ENCODE measurements at regions not wholly inside any gene's neighbourhood (a gene's known extent, or its start where the extent isn't known, plus 50 kb on each side); places are given as distances from the start of the nearest gene placed in this dataset.

DNA sequence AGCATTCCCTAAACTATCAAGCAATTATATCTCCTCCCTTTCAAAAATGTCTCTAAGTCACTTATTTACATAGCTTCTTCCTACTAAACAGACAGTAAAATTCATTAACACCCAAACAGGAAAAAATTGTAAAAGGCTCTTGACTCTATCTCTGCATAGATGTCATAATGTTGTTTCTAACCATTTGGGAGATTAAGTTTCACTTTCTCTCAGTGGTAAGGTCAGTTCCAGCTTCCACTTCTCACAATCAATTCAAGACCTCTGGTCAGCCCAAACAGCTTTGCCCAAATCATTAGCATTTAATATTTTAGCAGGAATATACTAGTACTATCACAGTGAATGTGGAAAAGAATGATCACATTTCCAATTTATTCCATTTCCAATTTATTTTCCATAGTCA lies 374.3 kb upstream of the MC4R start:
- no peaks in the 10 kb centered on the region for H3K36me3 Mint-ChIP-seq
- intact Hi-C loops (cut with micrococcal nuclease) = no loop called here
- no peak overlapping the region for H3K27ac ChIP-seq (ENCODE audit: low read length)

DNA sequence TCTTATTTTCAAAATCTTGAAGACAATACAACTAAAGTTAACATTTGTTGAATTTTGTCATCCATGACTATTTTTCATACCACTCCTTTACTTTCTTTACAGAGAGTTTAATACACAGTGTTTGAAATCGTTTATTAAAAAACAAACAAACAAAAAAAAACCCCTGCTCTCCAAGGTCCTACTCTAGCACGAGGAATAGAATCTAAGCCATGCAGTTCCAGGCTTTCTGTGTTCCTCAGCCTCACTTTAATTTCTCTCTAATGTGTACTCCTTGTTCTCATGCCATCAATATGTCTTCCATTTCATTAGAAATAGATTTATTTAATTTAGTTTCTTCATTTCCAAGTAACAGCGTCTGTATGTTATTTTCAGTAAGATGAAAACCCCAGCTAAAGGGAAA lies 381.2 kb upstream of the MC4R start:
- H3K36me3 ChIP-seq (ENCODE audit: control insufficient read depth, insufficient read depth, low read length) = no peaks in the 10 kb centered on the region
- H3K27me3 Mint-ChIP-seq (ENCODE audit: low read depth in 2 of 2) = no peaks in the 10 kb centered on the region
- 25% methylated on average over 2 of the region's 3 CpGs for WGBS (ENCODE audit: insufficient coverage)
- H3K4me1 Mint-ChIP-seq = no peaks in the 10 kb centered on the region
- no peak for ATAC-seq
- TF ChIP-seq, protein P1, sequence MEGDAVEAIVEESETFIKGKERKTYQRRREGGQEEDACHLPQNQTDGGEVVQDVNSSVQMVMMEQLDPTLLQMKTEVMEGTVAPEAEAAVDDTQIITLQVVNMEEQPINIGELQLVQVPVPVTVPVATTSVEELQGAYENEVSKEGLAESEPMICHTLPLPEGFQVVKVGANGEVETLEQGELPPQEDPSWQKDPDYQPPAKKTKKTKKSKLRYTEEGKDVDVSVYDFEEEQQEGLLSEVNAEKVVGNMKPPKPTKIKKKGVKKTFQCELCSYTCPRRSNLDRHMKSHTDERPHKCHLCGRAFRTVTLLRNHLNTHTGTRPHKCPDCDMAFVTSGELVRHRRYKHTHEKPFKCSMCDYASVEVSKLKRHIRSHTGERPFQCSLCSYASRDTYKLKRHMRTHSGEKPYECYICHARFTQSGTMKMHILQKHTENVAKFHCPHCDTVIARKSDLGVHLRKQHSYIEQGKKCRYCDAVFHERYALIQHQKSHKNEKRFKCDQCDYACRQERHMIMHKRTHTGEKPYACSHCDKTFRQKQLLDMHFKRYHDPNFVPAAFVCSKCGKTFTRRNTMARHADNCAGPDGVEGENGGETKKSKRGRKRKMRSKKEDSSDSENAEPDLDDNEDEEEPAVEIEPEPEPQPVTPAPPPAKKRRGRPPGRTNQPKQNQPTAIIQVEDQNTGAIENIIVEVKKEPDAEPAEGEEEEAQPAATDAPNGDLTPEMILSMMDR (IDR thresholded peaks at IDR 0.05) = no peak
- H3K27ac ChIP-seq (ENCODE audit: low read length) = no peak overlapping the region
- peaks cover 2 to 7% of the 10 kb centered on the region in 2 donors for H3K9me3 Mint-ChIP-seq
- H3K4me1 ChIP-seq (ENCODE audit: control insufficient read depth, insufficient read depth, low read length) = no peaks in the 10 kb centered on the region
- H3K4me3 ChIP-seq (ENCODE audit: low read length) = no peak overlapping the region
- intact Hi-C loops (cut with micrococcal nuclease) = no loop called here
- no peaks in the 10 kb centered on the region for H3K27me3 ChIP-seq (ENCODE audit: control insufficient read depth, insufficient read depth, low read length)
- no peaks in the 10 kb centered on the region for H3K36me3 Mint-ChIP-seq
- H3K9me3 ChIP-seq (ENCODE audit: control insufficient read depth, insufficient read depth, low read length) = no peaks in the 10 kb centered on the region
- no peak overlapping the region for H3K27ac Mint-ChIP-seq
- DNase-seq = no peak
- H3K4me3 Mint-ChIP-seq = no peak overlapping the region

More for the DNA sequence above, 374.3 kb upstream of the MC4R start:
- Histone ChIP-seq H3K36me3 (ENCODE audit: control insufficient read depth, insufficient read depth, low read length) (no peaks in the 10 kb centered on the region), H3K4me3 (ENCODE audit: low read length) (no peak overlapping the region), H3K9me3 (ENCODE audit: control insufficient read depth, insufficient read depth, low read length) (no peaks in the 10 kb centered on the region), H3K27me3 (ENCODE audit: control insufficient read depth, insufficient read depth, low read length) (no peaks in the 10 kb centered on the region), H3K4me1 (ENCODE audit: control insufficient read depth, insufficient read depth, low read length) (no peaks in the 10 kb centered on the region)
- TF ChIP-seq, protein P1 (IDR thresholded peaks at IDR 0.05) = no peak
- Mint-ChIP-seq H3K9me3 (no peaks in the 10 kb centered on the region), H3K4me3 (no peak overlapping the region), H3K27ac (no peak overlapping the region), H3K27me3 (ENCODE audit: low read depth in 2 of 2) (no peaks in the 10 kb centered on the region), H3K4me1 (no peaks in the 10 kb centered on the region)
- DNase-seq = no peak
- no peak for ATAC-seq

DNA sequence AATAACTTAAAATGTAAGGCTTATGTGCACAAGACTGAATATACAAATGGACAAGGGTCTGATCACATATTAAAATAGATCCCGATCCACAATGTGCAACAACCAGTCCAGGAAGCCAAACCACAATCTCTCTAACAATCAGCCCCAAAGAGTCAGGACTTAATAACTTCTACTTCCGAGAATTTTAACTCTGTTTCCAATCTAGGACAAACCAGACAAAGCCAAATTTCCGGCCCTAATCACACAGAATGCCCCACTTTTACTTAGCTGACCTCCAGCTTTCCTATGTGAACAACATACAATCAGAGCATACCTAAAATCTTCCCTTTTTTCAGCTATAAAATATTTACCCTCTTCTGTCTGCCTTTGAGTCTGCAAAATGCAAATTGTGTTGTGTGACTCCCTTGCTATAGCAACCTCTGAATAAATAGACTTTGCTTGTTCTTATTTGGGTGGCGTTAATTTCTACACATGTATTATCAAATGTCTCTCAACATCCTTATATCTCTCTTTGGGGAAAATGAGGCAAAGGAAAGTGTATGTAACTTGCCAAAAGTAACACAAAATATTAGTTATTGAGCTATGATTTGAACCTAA lies 381.9 kb upstream of the MC4R start:
- no peak overlapping the region for H3K4me3 Mint-ChIP-seq
- Histone ChIP-seq H3K27ac (ENCODE audit: low read length) (no peak overlapping the region), H3K9me3 (ENCODE audit: control insufficient read depth, insufficient read depth, low read length) (no peaks in the 10 kb centered on the region), H3K36me3 (ENCODE audit: control insufficient read depth, insufficient read depth, low read length) (no peaks in the 10 kb centered on the region), H3K27me3 (ENCODE audit: control insufficient read depth, insufficient read depth, low read length) (no peaks in the 10 kb centered on the region), H3K4me1 (ENCODE audit: control insufficient read depth, insufficient read depth, low read length) (no peaks in the 10 kb centered on the region), H3K4me3 (ENCODE audit: low read length) (no peak overlapping the region)
- H3K27me3 Mint-ChIP-seq (ENCODE audit: low read depth in 2 of 2) = no peaks in the 10 kb centered on the region
- peaks cover 2 to 7% of the 10 kb centered on the region in 2 donors for H3K9me3 Mint-ChIP-seq
- intact Hi-C loops (cut with micrococcal nuclease) = no loop called here
- WGBS (ENCODE audit: insufficient coverage) = 2% methylated on average over 3 of the region's 4 CpGs
- no peak overlapping the region for H3K27ac Mint-ChIP-seq
- H3K4me1 Mint-ChIP-seq = no peaks in the 10 kb centered on the region
- ATAC-seq (no peak), DNase-seq (no peak)
- TF ChIP-seq, protein P1 (IDR thresholded peaks at IDR 0.05) = no peak
- no peaks in the 10 kb centered on the region for H3K36me3 Mint-ChIP-seq

DNA sequence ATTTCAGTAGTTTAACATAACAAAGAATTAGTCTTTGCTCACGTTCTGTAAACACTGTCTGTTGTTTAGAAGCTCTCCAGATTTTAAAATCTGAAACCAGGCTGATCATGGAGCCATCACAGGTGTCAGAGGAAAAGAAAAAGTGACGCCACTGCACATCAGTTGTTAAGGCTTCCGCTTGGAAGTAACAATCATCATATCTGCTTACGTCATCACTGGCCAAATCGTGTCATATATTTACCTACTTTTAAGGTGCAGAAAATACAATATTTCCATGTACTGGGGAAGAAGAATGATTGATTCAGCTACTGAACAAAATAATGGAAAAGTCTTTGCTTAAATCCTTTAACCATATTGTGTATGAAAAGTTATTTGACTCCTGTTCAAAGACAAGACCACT lies 382.6 kb upstream of the MC4R start:
- Mint-ChIP-seq H3K4me1 (no peaks in the 10 kb centered on the region), H3K27ac (no peak overlapping the region), H3K4me3 (no peak overlapping the region), H3K36me3 (no peaks in the 10 kb centered on the region), H3K27me3 (ENCODE audit: low read depth in 2 of 2) (no peaks in the 10 kb centered on the region), H3K9me3 (peaks cover 2 to 7% of the 10 kb centered on the region in 2 donors)
- WGBS (ENCODE audit: insufficient coverage) = 67% methylated on average over 3 of the region's 5 CpGs
- TF ChIP-seq, protein P1 (IDR thresholded peaks at IDR 0.05) = no peak
- no peak for ATAC-seq
- Histone ChIP-seq H3K4me3 (ENCODE audit: low read length) (no peak overlapping the region), H3K27me3 (ENCODE audit: control insufficient read depth, insufficient read depth, low read length) (no peaks in the 10 kb centered on the region), H3K4me1 (ENCODE audit: control insufficient read depth, insufficient read depth, low read length) (no peaks in the 10 kb centered on the region), H3K27ac (ENCODE audit: low read length) (no peak overlapping the region), H3K9me3 (ENCODE audit: control insufficient read depth, insufficient read depth, low read length) (no peaks in the 10 kb centered on the region), H3K36me3 (ENCODE audit: control insufficient read depth, insufficient read depth, low read length) (no peaks in the 10 kb centered on the region)
- DNase-seq = no peak
- intact Hi-C loops (cut with micrococcal nuclease) = no loop called here
